Endothelial cell of umbilical vein (primary cell): ENCODE measurements at regions not wholly inside any gene's neighbourhood (a gene's known extent, or its start where the extent isn't known, plus 50 kb on each side); places are given as distances from the start of the nearest gene placed in this dataset.

Experiments used
- BruUV-seq: library from RNA; stranded (reverse); fragments of 400-500 nt; replicated peaks from 2 replicates; lab custom pipeline; 2021; lab: Mats Ljungman, UMichigan
- CTCF ChIA-PET: fragments of 300-600, 350-600 bp; sonication (Branson Sonifier 250); formaldehyde crosslinking; loops from one replicate; lab custom pipeline; 2021; ENCODE audit warnings: antibody characterized with exemption, inconsistent platforms; lab: Charles Lee
- POLR2A ChIA-PET: fragments of 300-600, 350-600 bp; sonication (Branson Sonifier 250); formaldehyde crosslinking; loops from one replicate; lab custom pipeline; 2021; ENCODE audit warnings: antibody characterized with exemption, inconsistent platforms; lab: Charles Lee
- DNase-seq: peaks from one replicate; pipeline ENCODE4 v3.0.0-alpha.2; 2011; ENCODE audit warnings: low read depth, low spot score
- FAIRE-seq: peaks from 2 replicates; lab custom pipeline; 2011; peaks lifted over from hg19 to GRCh38; lab: Jason Lieb, UNC
- H2AFZ ChIP-seq: 2 replicates; pipeline ENCODE4 v1.6.0; 2012; ENCODE audit warnings: low read depth, low read length, control low read depth, inconsistent platforms
- H3K27ac ChIP-seq: 2 replicates; pipeline ENCODE4 v1.5.1; 2011; ENCODE audit warnings: low read depth, mild to moderate bottlenecking, control low read depth, low read length, moderate library complexity; ENCODE audit not compliant: insufficient read depth
- H3K27me3 ChIP-seq, 2 experiments: 2 replicates each; pipeline versions ENCODE4 v1.6.0 to v1.6.1; 2011; ENCODE audit warnings: low read length in 2 of 2, mixed read lengths in 1 of 2; ENCODE audit not compliant: control insufficient read depth in 2 of 2, insufficient read depth in 2 of 2
- H3K36me3 ChIP-seq, 2 experiments: 2 replicates in 1 of 2; 3 replicates in 1 of 2; pipeline ENCODE4 v1.5.1; 2011; ENCODE audit warnings: low read length in 2 of 2, mild to moderate bottlenecking in 1 of 2, moderate library complexity in 1 of 2; ENCODE audit not compliant: control insufficient read depth in 2 of 2, insufficient read depth in 2 of 2; ENCODE audit errors: extremely low read depth in 1 of 2
- H3K4me1 ChIP-seq: 3 replicates; pipeline ENCODE4 v1.5.1; 2011; ENCODE audit warnings: mild to moderate bottlenecking, low read length; ENCODE audit not compliant: control insufficient read depth, insufficient read depth; ENCODE audit errors: extremely low read depth
- H3K4me2 ChIP-seq: 2 replicates; pipeline ENCODE4 v1.6.1; 2011; ENCODE audit warnings: low read length, control low read depth, mixed read lengths; ENCODE audit not compliant: insufficient read depth
- H3K4me3 ChIP-seq, 3 experiments: fragments of 200-600 bp in 1 of 3; sonication (generic), shearing (Covaris generic) in 1 of 3; replicated peaks in 1 of 3; 2 replicates each; pipeline ENCODE4 v1.5.1; 2011 to 2016; ENCODE audit warnings: control low read depth in 3 of 3, low read length in 3 of 3, mild to moderate bottlenecking in 2 of 3, inconsistent platforms in 1 of 3, low read depth in 1 of 3, moderate library complexity in 1 of 3; ENCODE audit not compliant: insufficient read depth in 1 of 3
- H3K79me2 ChIP-seq: 2 replicates; pipeline ENCODE4 v1.6.0; 2012; ENCODE audit warnings: low read length, inconsistent platforms; ENCODE audit not compliant: control insufficient read depth, insufficient read depth
- H3K9ac ChIP-seq: replicated peaks from 2 replicates; pipeline ENCODE3; 2011; ENCODE audit warnings: low read length, control low read depth; ENCODE audit not compliant: insufficient read depth; ENCODE audit errors: extremely low read depth
- H3K9me1 ChIP-seq: replicated peaks from 3 replicates; pipeline ENCODE4 v1.6.0; 2011; ENCODE audit warnings: mild to moderate bottlenecking, low read length; ENCODE audit not compliant: control insufficient read depth, insufficient read depth; ENCODE audit errors: extremely low read depth
- H3K9me3 ChIP-seq: replicated peaks from 2 replicates; pipeline ENCODE4 v1.5.1; 2012; ENCODE audit warnings: low read length, inconsistent platforms; ENCODE audit not compliant: control insufficient read depth, insufficient read depth
- H4K20me1 ChIP-seq: replicated peaks from 2 replicates; pipeline ENCODE3; 2011; ENCODE audit warnings: mild to moderate bottlenecking, low read length; ENCODE audit not compliant: control insufficient read depth, insufficient read depth; ENCODE audit errors: extremely low read depth
- CTCF ChIP-seq, 2 donors: IDR thresholded peaks; 1 replicate in 1 of 2; 2 replicates in 1 of 2; pipeline ENCODE4 v1.5.1; 2011; ENCODE audit warnings: low read length in 2 of 2, mild to moderate bottlenecking in 2 of 2, moderate library complexity in 2 of 2, control low read depth in 1 of 2, inconsistent platforms in 1 of 2, low read depth in 1 of 2; ENCODE audit not compliant: insufficient read depth in 1 of 2; ENCODE audit errors: extremely low read depth in 1 of 2
- EZH2 ChIP-seq: IDR thresholded peaks from 2 replicates; pipeline ENCODE4 v1.6.1; 2012; ENCODE audit warnings: borderline replicate concordance, low read depth, mild to moderate bottlenecking, moderate library complexity, low read length, inconsistent platforms; ENCODE audit not compliant: severe bottlenecking
- FOS ChIP-seq: IDR thresholded peaks from 2 replicates; pipeline ENCODE4 v1.6.1; 2011; ENCODE audit warnings: mild to moderate bottlenecking, low read length, moderate library complexity, borderline replicate concordance; ENCODE audit not compliant: insufficient read depth
- GATA2 ChIP-seq: IDR thresholded peaks from 2 replicates; pipeline ENCODE4 v1.7.0; 2011; ENCODE audit warnings: low read depth, mild to moderate bottlenecking, moderate library complexity, mixed read lengths, low read length; ENCODE audit not compliant: insufficient read length, insufficient read depth
- JUN ChIP-seq: IDR thresholded peaks from 2 replicates; pipeline ENCODE4 v1.6.1; 2011; ENCODE audit warnings: borderline replicate concordance, low read depth; ENCODE audit not compliant: insufficient read length, insufficient read depth
- MAX ChIP-seq: IDR thresholded peaks from 2 replicates; pipeline ENCODE4 v1.6.1; 2011; ENCODE audit not compliant: insufficient read depth, insufficient read length
- MYC ChIP-seq: IDR thresholded peaks from one replicate; pipeline ENCODE4 v1.6.1; 2011; ENCODE audit warnings: mild to moderate bottlenecking, low read depth, low read length
- POLR2A ChIP-seq: IDR thresholded peaks from 2 replicates; pipeline ENCODE4 v1.6.1; 2012; ENCODE audit warnings: low read depth, mild to moderate bottlenecking, control low read depth, low read length
- POLR2AphosphoS5 ChIP-seq: IDR thresholded peaks from 2 replicates; pipeline ENCODE4 v1.6.1; 2012; ENCODE audit warnings: low read depth, mild to moderate bottlenecking, control low read depth, low read length, moderate library complexity; ENCODE audit not compliant: insufficient read depth
- dilution Hi-C: fragments of 300-500 bp; cut with MboI; formaldehyde crosslinking; loops from one replicate; pipeline ENCODE4 v1.15.0; 2019; ENCODE audit warnings: low sequenced_read_pairs; ENCODE audit not compliant: extremely low pct_ligation_motif_present
- intact Hi-C: fragments of 100-400 bp; cut with micrococcal nuclease; formaldehyde crosslinking; loops from one replicate; pipeline ENCODE4 v1.10.0; 2022

GRCh38 chr15:100781961-100782530 is 97.6 kb upstream of the ALDH1A3 start:
- no peaks in the 10 kb centered on the region for H3K79me2 ChIP-seq
- no peaks in the 10 kb centered on the region for H3K9me1 ChIP-seq
- DNase-seq: no peak
- H3K36me3 ChIP-seq: no peaks in the 10 kb centered on the region
- H3K9ac ChIP-seq: no peak overlapping the region
- H3K9me3 ChIP-seq: no peaks in the 10 kb centered on the region
- no peak overlapping the region for H3K27ac ChIP-seq
- H4K20me1 ChIP-seq: no peaks in the 10 kb centered on the region
- H3K4me3 ChIP-seq: no peak overlapping the region
- H3K4me1 ChIP-seq: no peaks in the 10 kb centered on the region
- no peaks in the 10 kb centered on the region for H3K27me3 ChIP-seq
- dilution Hi-C loops: no loop called here
- ChIA-PET CTCF (no interaction called here), POLR2A (no interaction called here)
- no peak overlapping the region for H3K4me2 ChIP-seq
- H2AFZ ChIP-seq: no peak overlapping the region
- intact Hi-C loops: no loop called here
- no peak for FAIRE-seq
- BruUV-seq: no TSS peak
- TF ChIP-seq MYC: no peak
- no peak for TF ChIP-seq MAX
- TF ChIP-seq EZH2: no peak
- no peak for TF ChIP-seq CTCF (IDR thresholded peaks at IDR 0.05; ENCODE audit: extremely low read depth in 1 of 2, insufficient read depth in 1 of 2, low read depth in 1 of 2, low read length in 2 of 2)
- TF ChIP-seq FOS: no peak
- TF ChIP-seq JUN: no peak
- no peak for TF ChIP-seq POLR2AphosphoS5
- TF ChIP-seq POLR2A: no peak
- TF ChIP-seq GATA2: no peak
